HG03575 (cell line): ENCODE measurements at regions not wholly inside any gene's neighbourhood (a gene's known extent, or its start where the extent isn't known, plus 50 kb on each side); places are given as distances from the start of the nearest gene placed in this dataset.

Experiments
- ATAC-seq: cut with Tn5 transposase; IDR thresholded peaks from one replicate; pipeline ENCODE4 v1.9.1; 2021; ENCODE audit not compliant: unreplicated experiment, insufficient number of reproducible peaks, low FRiP score; ENCODE audit errors: extremely low read depth

DNA sequence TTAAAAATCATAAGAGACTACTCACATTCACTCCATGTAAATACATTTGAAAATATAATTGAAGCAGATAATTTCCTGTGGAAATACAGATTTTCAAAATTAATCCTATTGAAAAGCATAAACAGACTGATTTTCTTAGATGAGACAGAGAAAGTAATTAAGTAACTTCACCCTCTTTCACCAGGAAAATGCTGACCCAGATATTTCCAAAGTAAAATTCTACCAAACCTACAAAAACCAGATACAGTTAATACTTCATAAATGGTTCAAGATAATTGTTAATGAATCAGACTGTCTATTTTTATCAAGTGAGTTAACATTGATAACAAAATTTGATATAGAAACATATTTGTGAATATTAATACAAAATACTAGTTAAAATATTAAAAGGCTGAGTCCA is 233.5 kb upstream of the KHDRBS2 start:
- no peak for ATAC-seq

DNA sequence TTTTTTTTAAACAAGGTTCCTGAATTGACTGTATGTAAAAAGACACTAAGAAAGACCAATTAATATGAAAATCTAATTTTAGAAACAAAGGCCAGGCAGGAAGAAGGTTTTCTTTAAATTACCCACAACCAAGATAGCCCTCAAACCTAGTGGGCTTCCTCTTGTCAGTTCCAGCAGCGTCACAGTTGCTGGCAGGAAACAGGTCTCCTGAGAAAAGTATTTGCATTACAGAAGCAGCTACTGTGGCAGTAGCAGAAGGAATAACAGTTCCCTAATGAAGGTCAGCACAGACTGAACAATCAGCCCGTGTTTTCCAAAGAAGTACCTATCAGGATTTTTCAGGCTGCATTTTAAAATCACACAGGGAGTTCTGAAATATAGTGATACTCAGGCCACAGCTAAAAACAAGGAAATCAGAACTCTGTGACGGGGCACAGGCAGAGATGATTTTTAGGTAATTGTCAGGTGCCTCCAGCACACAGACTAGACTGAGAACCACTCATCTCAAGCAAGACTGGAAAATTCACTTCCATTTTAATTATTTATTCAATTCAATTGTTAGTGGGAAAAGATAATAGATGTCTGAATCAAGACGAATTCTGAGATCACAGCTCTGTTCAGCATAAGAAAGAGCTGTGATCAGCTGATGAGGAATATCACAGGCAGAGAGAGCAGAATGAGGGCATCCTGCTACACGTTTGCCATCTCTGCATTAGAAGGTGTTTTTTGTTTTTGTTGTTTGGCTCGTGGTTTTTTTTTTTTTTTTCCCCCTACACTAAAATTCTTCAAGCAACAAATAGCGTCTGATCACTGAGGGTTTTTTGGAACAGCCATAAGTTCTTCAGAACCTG is 230.5 kb upstream of the KHDRBS2 start:
- ATAC-seq = no peak

DNA sequence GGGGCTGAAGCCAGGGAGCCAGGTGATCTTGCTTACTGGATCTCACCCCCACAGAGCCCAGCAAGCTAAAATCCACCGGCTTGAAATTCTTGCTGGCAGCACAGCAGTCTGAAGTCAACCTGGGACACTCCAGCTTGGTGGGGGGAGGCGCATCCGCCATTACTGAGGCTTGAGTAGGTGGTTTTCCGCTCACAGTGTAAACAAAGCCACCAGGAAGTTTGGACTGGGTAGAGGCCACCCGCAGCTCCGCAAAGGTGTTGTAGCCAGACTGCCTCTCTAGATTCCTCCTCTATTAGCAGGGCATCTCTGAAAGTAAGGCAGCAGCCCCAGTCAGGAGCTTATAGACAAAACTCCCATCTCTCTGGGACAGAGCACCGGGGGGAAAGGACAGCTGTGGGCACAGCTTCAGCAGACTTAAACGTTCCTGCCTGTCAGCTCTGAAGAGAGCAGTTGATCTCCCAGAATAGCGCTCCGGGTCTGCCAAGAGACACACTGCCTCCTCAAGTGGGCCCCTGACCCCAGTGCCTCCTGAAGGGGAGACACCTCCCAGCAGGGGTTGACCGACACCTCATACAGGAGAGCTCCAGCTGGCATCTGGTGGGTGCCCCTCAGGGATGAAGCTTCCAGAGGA is 206.3 kb upstream of the KHDRBS2 start:
- ATAC-seq = no peak

DNA sequence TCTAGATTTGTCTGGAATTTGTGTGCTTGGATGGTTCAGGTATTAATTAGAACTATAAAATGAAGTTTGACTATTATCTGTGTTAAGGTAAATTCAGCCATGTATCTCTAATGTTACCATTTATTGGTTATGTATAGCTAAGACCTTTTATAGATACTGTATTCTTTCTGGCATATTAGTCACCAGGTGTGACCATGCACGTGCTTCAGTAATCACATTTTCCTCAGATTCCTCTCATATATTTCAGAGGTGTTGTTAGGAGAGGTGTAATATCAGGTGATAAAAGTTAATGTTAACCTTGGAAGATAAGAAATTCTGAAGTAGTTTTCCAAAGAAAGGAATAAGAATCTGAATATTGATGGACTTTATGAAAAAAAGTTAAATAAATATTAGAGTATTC is 194.5 kb upstream of the KHDRBS2 start:
- no peak for ATAC-seq

DNA sequence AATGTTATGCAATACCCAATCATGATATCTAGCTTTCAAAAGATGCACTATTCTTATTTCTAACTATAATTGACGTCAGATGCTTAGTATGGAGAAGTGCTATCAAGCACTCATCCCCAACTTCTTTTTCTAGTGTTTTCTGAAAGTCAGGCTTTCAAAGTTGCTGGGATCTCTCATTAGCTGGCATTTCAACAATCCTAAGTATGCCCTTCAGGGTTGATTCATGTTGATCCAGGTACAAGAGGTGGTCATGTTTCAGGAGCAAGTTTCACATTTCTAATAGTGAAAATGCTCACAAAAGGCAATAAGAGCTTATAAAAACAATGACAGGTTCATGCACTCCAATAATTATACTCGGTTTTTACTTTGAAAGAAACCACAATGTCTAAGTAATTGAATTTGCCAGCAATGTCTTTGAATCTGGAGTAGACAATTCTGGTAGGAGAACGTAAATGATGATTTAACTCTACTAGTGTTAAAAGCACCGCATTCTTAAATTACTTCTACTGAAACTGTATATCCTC is 193.7 kb upstream of the KHDRBS2 start:
- ATAC-seq = no peak

DNA sequence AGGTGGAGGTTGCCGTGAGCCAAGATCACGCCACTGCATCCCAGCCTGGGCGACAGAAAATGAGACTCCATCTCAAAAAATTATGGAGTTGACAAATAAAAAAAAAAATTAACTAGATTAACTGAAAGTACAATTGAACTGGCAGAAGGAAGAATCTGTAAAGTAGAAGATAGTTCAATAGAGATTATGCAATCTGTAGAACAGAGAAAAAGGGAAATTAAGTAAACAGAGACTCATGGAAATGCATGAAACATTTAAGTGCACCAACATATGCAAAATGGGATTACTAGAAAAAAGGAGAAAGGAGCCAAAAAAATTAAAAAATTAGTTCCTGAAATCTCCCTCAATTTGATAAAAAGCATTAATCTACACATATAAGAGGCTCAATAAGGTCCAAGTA is 188.8 kb upstream of the KHDRBS2 start:
- ATAC-seq = no peak

DNA sequence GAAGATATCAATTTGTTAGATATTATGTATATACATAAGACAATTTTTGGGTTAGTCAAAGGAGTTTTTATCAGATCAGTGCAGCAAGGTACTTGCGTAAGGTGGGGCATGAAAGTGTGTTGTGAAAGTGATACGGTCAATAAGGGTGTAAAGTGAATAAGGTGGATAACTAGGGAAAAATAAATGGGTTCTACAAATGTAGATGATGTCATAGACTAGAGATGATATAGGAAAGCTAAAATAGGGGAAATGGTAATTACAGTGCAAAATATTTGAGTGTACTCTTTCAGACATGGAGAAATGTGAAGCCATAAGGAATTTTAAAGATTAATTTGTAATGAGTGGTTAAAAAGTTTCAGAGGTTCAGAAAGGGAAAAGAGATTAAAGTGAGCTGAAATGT is 180.6 kb upstream of the KHDRBS2 start:
- ATAC-seq = no peak

DNA sequence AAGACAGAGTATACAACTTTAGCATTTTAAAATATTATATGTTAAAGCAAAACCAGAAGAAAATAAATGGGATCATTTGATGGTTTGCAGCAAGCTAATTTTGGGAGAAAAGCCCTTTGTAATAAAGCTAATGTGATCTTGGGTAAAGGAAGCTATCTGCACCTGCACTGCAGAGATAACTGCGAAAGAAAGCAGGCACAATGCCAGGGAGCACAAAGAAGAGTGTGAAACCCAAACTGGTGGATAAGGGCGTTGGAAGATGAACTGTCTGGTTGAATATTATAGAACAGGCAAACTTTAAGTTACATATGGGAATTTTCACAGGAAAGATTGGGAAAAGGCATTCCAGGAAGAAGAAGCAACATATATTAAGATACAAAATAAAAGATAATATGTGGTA is 179.2 kb upstream of the KHDRBS2 start:
- ATAC-seq = no peak

DNA sequence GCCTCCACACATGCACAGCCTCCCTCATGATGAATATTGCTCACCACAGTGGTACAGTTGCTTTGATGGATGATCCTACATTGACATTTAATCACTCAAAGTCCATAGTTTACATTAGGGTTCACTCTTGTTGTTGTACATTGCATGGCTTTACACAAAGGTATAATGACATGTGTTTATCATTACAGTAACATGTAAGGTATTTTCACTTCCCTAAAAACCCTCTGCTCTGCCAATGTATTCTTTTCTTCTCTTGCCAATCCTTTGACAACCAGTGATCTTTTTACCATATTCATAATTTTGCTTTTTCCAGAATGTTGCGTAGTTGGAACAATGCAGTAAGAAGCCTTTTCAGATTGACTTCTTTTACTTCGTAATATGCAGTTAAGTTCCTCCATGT is 166.6 kb upstream of the KHDRBS2 start:
- ATAC-seq = no peak

DNA sequence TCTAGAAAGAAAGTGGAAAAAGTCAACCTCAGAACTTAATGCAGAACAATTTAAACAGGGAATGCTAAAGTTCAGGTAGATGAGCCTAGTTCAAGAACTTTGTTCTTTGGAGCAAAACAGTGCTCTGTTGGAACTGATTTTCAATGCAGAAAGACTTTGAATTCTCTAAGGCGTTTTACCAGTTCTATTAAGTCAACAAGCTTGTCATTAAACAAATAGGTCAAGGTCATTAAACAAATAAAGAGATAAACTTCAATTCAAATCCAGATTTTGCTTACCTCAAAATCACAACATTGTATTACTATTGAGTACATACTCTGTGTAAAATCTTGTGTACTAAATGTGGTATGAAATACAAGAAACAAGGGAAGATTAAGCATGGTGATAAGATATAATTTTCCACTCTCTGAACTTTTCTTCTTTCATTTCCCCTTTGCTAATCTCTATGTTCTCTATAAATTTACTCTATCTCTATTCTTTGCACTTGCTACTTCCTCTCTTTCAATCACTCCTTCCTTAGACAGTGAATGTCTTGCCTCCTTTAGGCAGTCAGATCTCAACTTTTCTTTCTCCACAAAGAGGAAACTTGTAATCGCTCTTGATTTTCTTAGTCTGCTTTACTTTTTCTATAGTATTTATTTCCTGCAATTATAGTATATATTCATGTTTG is 160.8 kb upstream of the KHDRBS2 start:
- ATAC-seq = no peak

DNA sequence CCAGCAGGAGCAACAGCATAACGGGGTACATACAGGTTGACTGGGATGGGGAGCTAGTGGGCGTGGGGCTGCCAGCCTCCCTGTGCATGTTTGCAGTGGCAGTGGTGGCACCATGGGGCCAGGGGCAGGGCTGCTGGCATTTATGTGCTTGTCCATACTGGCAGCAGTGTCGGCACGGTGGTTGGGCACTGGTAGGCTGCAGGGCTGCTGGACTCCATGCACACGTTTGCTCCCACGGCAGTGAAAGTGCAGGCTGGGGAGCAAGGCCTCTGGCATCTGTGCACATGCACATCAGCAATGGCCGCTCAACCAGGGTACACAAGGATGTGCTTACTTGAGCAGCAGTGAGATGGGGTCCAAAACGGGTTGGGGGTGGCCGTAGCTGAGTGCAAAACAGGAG is 159.5 kb upstream of the KHDRBS2 start:
- no peak for ATAC-seq

DNA sequence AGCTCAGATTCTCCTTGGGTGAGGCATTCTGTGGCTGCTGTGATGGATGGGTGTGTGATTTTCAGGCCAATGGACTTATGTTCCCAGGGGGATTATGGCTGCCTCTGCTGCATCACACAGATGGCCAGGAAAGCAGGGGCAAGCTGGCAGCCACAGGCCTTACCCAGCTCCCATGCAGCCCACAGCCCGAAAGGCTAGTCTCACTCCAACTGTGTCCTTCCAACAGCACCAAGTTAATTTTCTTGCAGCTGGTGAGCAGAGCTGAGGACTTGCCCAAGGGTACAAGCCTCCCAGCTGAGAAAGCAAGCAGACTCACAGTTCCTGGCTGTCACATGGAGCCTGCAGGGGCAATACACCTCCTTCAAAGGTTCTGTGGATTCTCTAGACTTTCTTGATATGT is 155.2 kb upstream of the KHDRBS2 start:
- ATAC-seq = no peak

DNA sequence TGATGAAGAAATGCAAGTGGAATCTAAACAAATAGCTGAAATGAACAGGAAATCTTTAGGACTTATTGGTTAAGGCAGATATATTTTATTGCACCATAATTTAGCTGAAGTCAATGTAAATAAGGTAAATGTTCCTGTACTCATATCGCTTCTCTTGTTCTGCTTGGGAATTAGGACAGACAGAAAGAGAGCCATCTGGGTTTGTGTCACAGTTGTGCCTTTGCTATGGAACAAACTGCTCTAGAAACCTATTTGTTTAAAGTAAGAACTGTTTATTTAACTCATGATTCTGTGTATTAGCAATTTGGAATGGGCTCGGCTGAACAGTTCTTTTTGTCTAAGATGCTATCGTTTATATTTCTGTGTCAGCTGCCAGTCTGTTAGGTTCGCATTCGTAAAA is 143.8 kb upstream of the KHDRBS2 start:
- no peak for ATAC-seq

DNA sequence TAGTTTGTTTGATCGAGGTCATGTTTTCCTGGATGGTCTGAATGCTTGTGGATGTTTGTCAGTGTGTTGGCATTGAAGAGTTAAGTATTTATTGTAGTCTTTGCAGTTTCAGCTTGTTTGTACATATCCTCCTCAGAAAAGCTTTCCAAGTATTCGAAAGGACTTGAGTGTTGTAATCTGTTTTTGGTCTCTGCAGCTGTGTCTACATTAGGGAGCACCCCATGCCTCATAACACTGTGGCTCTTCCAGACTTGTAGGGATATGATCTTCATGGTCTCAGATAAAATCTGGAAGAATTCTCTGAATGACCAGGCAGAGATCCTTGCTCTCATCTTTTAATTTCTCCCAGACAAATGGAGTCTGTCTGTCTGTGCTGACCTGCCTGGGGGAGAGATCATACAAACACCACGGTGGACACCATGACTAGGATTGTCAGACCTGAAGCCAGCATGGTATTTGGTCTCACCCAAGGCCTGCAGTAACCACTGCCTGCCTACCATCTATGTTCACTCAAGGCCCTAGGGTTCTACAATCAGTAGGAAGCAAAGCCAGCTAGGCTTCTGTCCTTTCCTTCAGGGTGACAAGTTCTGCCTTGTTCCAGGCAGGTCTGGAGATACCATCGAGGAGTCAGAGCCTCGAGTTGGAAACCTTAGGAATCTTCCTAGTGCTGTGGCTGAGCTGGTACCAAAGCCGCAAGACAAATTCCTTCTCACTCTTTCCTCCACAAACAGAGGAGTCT is 114.7 kb upstream of the KHDRBS2 start:
- no peak for ATAC-seq

DNA sequence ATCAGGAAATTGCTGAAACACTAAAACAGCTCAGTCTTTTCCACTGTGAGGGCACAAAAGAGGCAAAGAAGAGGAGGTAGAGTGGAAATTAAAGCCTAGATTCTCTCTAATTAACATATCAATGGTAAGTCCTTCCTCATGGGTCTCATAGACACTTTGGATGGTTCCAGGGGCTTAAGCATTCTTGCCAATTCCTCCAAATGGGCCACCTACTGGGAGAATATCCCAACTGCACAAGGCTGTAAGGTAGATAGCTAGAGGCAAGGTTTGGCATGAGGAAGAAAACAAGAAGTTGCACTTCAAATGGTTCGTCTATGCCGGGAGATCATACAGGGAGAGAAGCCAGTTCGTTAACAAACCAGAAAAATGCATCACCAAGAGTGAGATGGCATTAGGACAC is 107.6 kb upstream of the KHDRBS2 start:
- no peak for ATAC-seq

DNA sequence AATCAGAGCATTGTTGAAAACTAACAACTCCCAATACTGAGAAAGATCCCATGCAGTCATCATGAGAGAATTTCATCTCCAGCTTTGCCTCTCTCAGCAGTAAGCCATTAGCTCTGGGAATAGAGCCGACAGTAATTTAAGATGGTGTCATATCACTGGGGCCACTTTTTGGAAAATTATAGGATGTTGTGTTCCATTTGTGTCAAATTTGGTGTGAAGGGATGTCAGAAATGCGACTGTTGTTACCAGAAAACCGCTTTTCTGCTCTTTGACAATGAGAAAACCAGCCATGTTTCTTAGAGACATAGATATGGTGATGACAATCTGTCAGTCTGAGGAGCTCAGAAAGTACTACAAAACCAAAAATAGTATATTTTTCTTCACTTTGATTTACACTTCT is 106.3 kb upstream of the KHDRBS2 start:
- ATAC-seq = no peak

DNA sequence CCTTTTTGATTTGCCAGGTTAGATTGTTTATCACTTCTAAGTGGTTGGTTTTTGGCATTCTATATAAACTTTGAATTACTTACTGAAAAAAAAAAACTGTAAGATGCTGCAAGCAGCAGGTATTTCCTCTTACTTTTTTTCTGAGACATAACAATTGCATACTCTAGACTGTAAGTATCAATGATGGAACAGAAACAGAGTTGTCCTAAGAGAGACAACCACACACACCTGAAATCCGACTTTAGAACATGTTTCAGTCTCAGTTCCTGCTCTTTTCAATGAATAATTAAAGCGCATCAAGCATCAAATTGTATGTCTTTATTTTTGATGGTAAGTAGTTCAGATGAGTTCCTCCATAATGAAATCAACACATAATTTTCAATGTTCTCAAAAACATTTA is 105.3 kb upstream of the KHDRBS2 start:
- no peak for ATAC-seq

DNA sequence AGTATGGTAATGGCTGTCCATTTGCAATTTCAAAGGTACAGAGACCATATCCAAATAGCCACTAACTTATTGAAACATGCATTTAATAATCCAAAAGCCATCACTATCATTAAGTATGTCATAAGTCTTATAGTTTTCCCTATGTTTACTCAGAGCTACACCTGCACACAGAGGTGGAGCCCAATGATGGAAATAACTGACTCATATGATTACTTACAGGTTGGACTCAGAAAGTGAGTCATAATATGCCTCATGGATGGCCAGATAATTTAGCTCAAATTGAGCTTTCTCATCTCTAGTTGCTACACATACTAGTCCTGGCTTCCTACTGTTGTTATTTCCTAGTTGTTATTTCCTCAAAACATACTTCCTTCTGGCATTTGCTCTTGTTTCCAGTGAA is 104.4 kb upstream of the KHDRBS2 start:
- no peak for ATAC-seq

DNA sequence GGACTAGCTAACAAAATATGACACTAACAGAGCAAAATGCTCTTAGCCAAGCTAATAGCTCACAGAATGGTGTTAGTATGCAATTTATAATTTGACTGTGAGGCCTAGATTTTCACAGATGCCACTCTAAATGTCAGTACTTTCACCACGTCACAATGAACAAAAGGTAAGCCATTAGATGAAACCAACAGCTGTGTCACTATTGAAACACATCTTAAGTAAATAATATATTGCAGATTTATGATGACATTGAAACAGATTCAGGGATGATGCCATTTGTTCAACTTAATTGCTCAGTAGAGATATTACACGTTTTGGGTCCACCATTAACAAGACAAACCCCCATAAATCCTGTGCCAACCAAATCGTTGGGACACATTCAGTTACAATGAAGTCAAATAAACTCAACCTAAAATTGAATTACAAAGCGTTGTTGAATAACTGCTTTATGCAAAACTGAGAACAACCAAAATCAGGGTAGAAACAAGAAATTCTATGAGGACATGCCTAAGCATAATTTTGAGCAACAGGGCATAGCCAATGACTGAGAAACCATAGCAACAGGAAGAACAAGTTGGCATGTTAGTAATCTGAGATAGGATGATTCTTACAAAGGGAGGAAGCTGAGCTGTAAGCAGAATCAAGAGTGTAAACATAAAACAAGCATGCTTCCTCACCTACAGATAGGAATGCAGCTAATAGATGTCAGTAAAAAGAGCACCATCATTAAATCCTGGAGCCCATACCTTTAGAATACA is 85.6 kb upstream of the KHDRBS2 start:
- no peak for ATAC-seq
